GM23248 (cell line): ENCODE measurements at regions not wholly inside any gene's neighbourhood (a gene's known extent, or its start where the extent isn't known, plus 50 kb on each side); places are given as distances from the start of the nearest gene placed in this dataset.

ENCODE experiments used
- DNase-seq: peaks from one replicate; pipeline ENCODE4 v3.0.0-alpha.2; 2015
- H2AFZ ChIP-seq: fragments of 200-600 bp; sonication (generic); 2 replicates; pipeline ENCODE4 v1.6.1; 2016; ENCODE audit warnings: antibody characterized with exemption
- H3F3A ChIP-seq: fragments of 200-600 bp; sonication (generic); 2 replicates; pipeline ENCODE4 v1.6.1; 2016; ENCODE audit warnings: mild to moderate bottlenecking, antibody characterized with exemption, mixed run types; ENCODE audit not compliant: insufficient read depth
- H3K27ac ChIP-seq: fragments of 200-600 bp; sonication (generic); 2 replicates; pipeline ENCODE4 v1.5.1; 2016; ENCODE audit warnings: mild to moderate bottlenecking
- H3K27me3 ChIP-seq: fragments of 200-600 bp; sonication (generic); replicated peaks from 2 replicates; pipeline ENCODE4 v1.6.1; 2016; ENCODE audit warnings: mild to moderate bottlenecking; ENCODE audit not compliant: insufficient read depth
- H3K36me3 ChIP-seq: fragments of 200-600 bp; sonication (generic); 2 replicates; pipeline ENCODE4 v1.6.1; 2016; ENCODE audit warnings: low read depth, mild to moderate bottlenecking
- H3K4me1 ChIP-seq: fragments of 200-600 bp; sonication (generic); 2 replicates; pipeline ENCODE4 v1.6.1; 2016; ENCODE audit warnings: mild to moderate bottlenecking; ENCODE audit not compliant: insufficient read depth
- H3K4me2 ChIP-seq: fragments of 200-600 bp; sonication (generic); one replicate; pipeline ENCODE4 v1.6.1; 2016; ENCODE audit warnings: mild to moderate bottlenecking; ENCODE audit not compliant: unreplicated experiment
- H3K4me3 ChIP-seq: fragments of 200-600 bp; sonication (generic); 2 replicates; pipeline ENCODE4 v1.5.1; 2016; ENCODE audit warnings: mild to moderate bottlenecking
- H3K79me2 ChIP-seq: fragments of 200-600 bp; sonication (generic); 2 replicates; pipeline ENCODE4 v1.6.1; 2016; ENCODE audit warnings: mild to moderate bottlenecking; ENCODE audit not compliant: insufficient read depth
- H3K9ac ChIP-seq: fragments of 200-600 bp; sonication (generic); 2 replicates; pipeline ENCODE4 v1.6.1; 2016; ENCODE audit warnings: mild to moderate bottlenecking
- H3K9me2 ChIP-seq: fragments of 200-600 bp; sonication (generic); 2 replicates; pipeline ENCODE4 v1.6.1; 2016; ENCODE audit warnings: mixed run types, mild to moderate bottlenecking, moderate library complexity; ENCODE audit not compliant: insufficient read depth
- H3K9me3 ChIP-seq: fragments of 200-600 bp; sonication (generic); one replicate; pipeline ENCODE4 v1.6.1; 2017; ENCODE audit warnings: low read depth
- H4K20me1 ChIP-seq: fragments of 200-600 bp; sonication (generic); 2 replicates; pipeline ENCODE4 v1.6.0; 2016; ENCODE audit not compliant: insufficient read depth
- EZH2 ChIP-seq: fragments of 200-600 bp; sonication (generic); IDR thresholded peaks from 2 replicates; pipeline ENCODE4 v1.6.1; 2018; ENCODE audit warnings: antibody characterized with exemption, mild to moderate bottlenecking; ENCODE audit not compliant: insufficient read depth, poor library complexity, severe bottlenecking
- EZH2phosphoT487 ChIP-seq: fragments of 200-600 bp; sonication (generic); IDR thresholded peaks from 2 replicates; pipeline ENCODE4 v1.6.1; 2018; ENCODE audit warnings: antibody characterized with exemption, moderate library complexity, mild to moderate bottlenecking, low read depth; ENCODE audit not compliant: insufficient read depth
- WGBS, 2 experiments: methylation state at CpG; one replicate each; pipeline ENCODE4 v1.1.6; 2015 to 2017; ENCODE audit warnings: low lambda C conversion rate in 2 of 2, low coverage in 1 of 2; ENCODE audit errors: missing lambda C conversion rate in 2 of 2; 5-methylcytosine and 5-hydroxymethylcytosine counted together
- in situ Hi-C: fragments of 300-500 bp; cut with MboI; formaldehyde crosslinking; loops from 2 replicates; pipeline ENCODE4 v1.15.0; 2020

DNA sequence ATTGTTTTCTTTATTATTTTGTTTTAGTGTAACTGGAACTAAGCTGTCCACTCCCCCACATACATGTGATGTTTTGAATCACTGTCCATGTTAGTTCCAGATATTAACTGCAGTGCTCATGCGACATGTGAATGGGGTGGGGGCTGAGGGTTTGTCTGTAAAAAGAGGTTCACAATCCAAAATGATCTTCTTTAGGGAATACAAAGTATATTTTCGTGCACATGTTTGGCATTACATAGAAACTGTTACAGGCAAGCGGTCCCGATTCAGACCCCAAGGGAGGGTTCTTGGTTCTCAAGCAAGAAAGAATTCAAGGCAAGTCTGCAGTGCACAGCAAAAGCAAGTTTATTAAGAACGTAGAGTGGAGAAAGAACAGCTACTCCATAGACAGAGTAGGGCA, 296.5 kb upstream of the CLNK start:
- no peaks in the 10 kb centered on the region for H3K27me3 ChIP-seq
- no peaks in the 10 kb centered on the region for H3K9me2 ChIP-seq
- in situ Hi-C loops: no loop called here
- H3K27ac ChIP-seq: no peak overlapping the region
- no peaks in the 10 kb centered on the region for H3F3A ChIP-seq
- H2AFZ ChIP-seq: no peak overlapping the region
- H3K79me2 ChIP-seq: no peaks in the 10 kb centered on the region
- H3K9ac ChIP-seq: no peak overlapping the region
- H3K4me2 ChIP-seq: no peak overlapping the region
- WGBS, 2 experiments: 6 to 15% methylated on average over 5 of the region's 5 CpGs
- no peak for TF ChIP-seq EZH2
- TF ChIP-seq EZH2phosphoT487: no peak
- H3K4me1 ChIP-seq: no peaks in the 10 kb centered on the region
- DNase-seq: no peak
- H3K4me3 ChIP-seq: no peak overlapping the region
- no peaks in the 10 kb centered on the region for H4K20me1 ChIP-seq
- H3K36me3 ChIP-seq: no peaks in the 10 kb centered on the region
- H3K9me3 ChIP-seq: no peaks in the 10 kb centered on the region

DNA sequence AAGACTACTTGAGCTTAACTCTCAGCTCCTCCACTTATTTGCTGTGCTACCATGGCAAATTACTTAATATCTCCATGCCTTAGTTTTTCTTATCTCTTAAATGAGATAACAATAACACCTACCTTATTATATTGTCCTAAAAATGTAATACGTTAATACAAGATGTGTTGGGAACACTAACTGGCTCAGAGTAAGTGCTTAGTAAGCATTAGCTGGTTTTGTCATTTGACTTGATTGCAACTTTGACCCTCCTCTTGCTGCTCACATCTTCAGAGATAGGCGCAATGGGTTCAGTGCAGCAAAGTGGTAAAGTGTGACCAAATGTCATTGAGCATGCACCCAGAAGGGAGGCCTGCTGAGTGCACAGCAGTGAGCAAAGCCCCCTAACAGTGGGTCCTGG, 294.5 kb upstream of the CLNK start:
- Histone ChIP-seq H3K79me2 (no peaks in the 10 kb centered on the region), H3K27me3 (no peaks in the 10 kb centered on the region), H3F3A (no peaks in the 10 kb centered on the region), H3K36me3 (no peaks in the 10 kb centered on the region), H3K4me1 (no peaks in the 10 kb centered on the region), H2AFZ (no peak overlapping the region), H3K4me3 (no peak overlapping the region), H3K27ac (no peak overlapping the region), H3K9ac (no peak overlapping the region), H3K4me2 (no peak overlapping the region), H3K9me3 (no peaks in the 10 kb centered on the region), H3K9me2 (no peaks in the 10 kb centered on the region), H4K20me1 (no peaks in the 10 kb centered on the region)
- WGBS, 2 experiments: 41 to 43% methylated on average over 2 of the region's 2 CpGs
- DNase-seq: no peak
- in situ Hi-C loops: no loop called here
- TF ChIP-seq EZH2phosphoT487: no peak
- no peak for TF ChIP-seq EZH2

DNA sequence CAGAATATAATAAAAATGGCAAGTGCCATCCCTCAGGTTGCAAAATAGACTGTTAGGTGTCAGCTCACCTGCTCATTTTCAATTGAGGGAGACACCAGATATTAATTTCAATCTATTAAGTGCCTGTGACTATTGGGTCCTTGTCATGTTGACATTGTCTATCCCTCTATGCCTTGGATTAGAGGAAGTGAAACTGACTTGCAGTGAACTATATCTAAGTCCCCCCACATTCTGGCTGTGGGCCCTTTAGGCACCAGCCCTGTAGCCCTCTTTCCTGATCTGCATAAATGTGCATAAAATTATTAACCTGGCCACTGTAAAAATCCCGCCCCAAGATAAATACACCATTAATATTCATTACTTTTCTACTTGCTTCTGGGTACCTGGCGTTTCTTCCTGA, 293.0 kb upstream of the CLNK start:
- H3K27ac ChIP-seq: no peak overlapping the region
- H3K27me3 ChIP-seq: no peaks in the 10 kb centered on the region
- no peaks in the 10 kb centered on the region for H4K20me1 ChIP-seq
- H3K9me2 ChIP-seq: no peaks in the 10 kb centered on the region
- H2AFZ ChIP-seq: no peak overlapping the region
- no peak for DNase-seq
- 13 to 16% methylated on average over 2 of the region's 2 CpGs for WGBS, 2 experiments
- no peak overlapping the region for H3K9ac ChIP-seq
- no peaks in the 10 kb centered on the region for H3K9me3 ChIP-seq
- no peaks in the 10 kb centered on the region for H3K79me2 ChIP-seq
- in situ Hi-C loops: no loop called here
- no peaks in the 10 kb centered on the region for H3K36me3 ChIP-seq
- H3F3A ChIP-seq: no peaks in the 10 kb centered on the region
- TF ChIP-seq EZH2phosphoT487: no peak
- TF ChIP-seq EZH2: no peak
- H3K4me1 ChIP-seq: no peaks in the 10 kb centered on the region
- no peak overlapping the region for H3K4me3 ChIP-seq
- no peak overlapping the region for H3K4me2 ChIP-seq

DNA sequence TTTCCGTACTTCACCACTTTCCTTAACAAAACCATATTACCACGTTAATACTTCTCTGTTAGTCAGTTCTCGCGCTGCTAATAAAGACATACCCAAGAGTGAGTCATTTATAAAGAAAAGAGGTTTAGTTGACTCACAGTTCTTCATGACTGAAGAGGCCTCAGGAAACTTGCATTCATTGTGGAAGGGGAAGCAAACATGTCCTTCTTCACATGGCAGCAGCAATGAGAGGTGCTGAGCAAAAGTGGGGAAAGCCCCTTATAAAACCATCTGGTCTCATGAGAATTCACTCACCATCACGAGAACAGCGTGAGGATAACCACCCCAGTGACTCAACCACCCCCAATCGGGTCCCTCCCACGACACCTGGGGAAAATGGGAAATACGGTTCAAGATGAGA, 289.8 kb upstream of the CLNK start:
- Histone ChIP-seq H3K9me3 (no peaks in the 10 kb centered on the region), H3K36me3 (no peaks in the 10 kb centered on the region), H3K9ac (no peak overlapping the region), H3K9me2 (no peaks in the 10 kb centered on the region), H3K27ac (no peak overlapping the region), H3K27me3 (no peaks in the 10 kb centered on the region), H4K20me1 (no peaks in the 10 kb centered on the region), H3K4me1 (no peaks in the 10 kb centered on the region), H2AFZ (no peak overlapping the region), H3K79me2 (no peaks in the 10 kb centered on the region), H3K4me3 (no peak overlapping the region), H3F3A (no peaks in the 10 kb centered on the region), H3K4me2 (no peak overlapping the region)
- in situ Hi-C loops: no loop called here
- TF ChIP-seq EZH2phosphoT487: no peak
- no peak for TF ChIP-seq EZH2
- no peak for DNase-seq
- 51 to 60% methylated on average over 9 of the region's 9 CpGs for WGBS, 2 experiments

DNA sequence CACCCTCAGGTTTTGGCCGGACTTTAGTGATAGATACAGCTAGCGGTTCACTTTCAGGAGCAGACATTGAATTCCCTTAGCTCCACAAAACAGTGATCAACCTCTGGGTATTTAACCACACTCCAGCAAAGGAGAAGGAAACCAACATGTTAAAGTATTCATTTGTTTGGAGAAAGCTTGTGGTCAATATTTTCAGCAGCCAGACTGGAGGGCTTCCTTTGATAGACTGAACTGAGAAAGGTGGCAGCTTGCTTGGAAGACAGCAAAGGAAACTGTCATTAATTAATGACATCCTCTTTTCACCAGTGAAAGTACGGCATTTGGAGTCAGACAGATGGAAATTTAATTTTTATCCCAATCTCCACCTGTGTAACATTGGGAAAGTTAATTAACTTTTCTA, 289.1 kb upstream of the CLNK start:
- Histone ChIP-seq H3K4me2 (no peak overlapping the region), H3F3A (no peaks in the 10 kb centered on the region), H3K36me3 (no peaks in the 10 kb centered on the region), H2AFZ (no peak overlapping the region), H3K4me3 (no peak overlapping the region), H3K9me3 (no peaks in the 10 kb centered on the region), H3K27me3 (no peaks in the 10 kb centered on the region), H3K4me1 (no peaks in the 10 kb centered on the region), H3K9ac (no peak overlapping the region), H3K27ac (no peak overlapping the region), H3K79me2 (no peaks in the 10 kb centered on the region), H4K20me1 (no peaks in the 10 kb centered on the region), H3K9me2 (no peaks in the 10 kb centered on the region)
- in situ Hi-C loops: no loop called here
- TF ChIP-seq EZH2phosphoT487 (no peak), EZH2 (no peak)
- WGBS, 2 experiments: 51 to 54% methylated on average over 3 of the region's 3 CpGs
- DNase-seq: no peak
